ENCODE measurements at regions not wholly inside any gene's neighbourhood (a gene's known extent, or its start where the extent isn't known, plus 50 kb on each side); places are given as distances from the start of the nearest gene placed in this dataset.

- H3K9me2 ChIP-seq (replicated peaks; ENCODE audit: insufficient read depth, low read length), result no peaks in the 10 kb centered on the region
- no peak overlapping the region for H3K4me2 ChIP-seq (ENCODE audit: low read depth, low read length, poor library complexity, severe bottlenecking)
- no peaks in the 10 kb centered on the region for H3K27me3 ChIP-seq (ENCODE audit: low read length)
- H3K36me3 ChIP-seq (ENCODE audit: low read length), result no peaks in the 10 kb centered on the region
- no peak overlapping the region for H3K27ac ChIP-seq (ENCODE audit: low read depth, low read length)
- H3K9me3 ChIP-seq (ENCODE audit: insufficient read depth, low read length), result no peaks in the 10 kb centered on the region
- H3K79me2 ChIP-seq (ENCODE audit: insufficient read depth, low read length), result no peaks in the 10 kb centered on the region
- no peak overlapping the region for H3K4me3 ChIP-seq (ENCODE audit: insufficient read depth, low read length, poor library complexity, severe bottlenecking)
- H2AFZ ChIP-seq (ENCODE audit: low read depth, low read length, severe bottlenecking), result no peak overlapping the region
- H3F3A ChIP-seq (ENCODE audit: insufficient read depth), result no peaks in the 10 kb centered on the region
- no peak overlapping the region for H3K9ac ChIP-seq (ENCODE audit: low read length)
- no peaks in the 10 kb centered on the region for H4K20me1 ChIP-seq (ENCODE audit: low read depth, low read length)
- no peak for TF ChIP-seq EZH2phosphoT487 (conservative IDR thresholded peaks at IDR 0.05; ENCODE audit: low read length)
- TF ChIP-seq, protein P1, sequence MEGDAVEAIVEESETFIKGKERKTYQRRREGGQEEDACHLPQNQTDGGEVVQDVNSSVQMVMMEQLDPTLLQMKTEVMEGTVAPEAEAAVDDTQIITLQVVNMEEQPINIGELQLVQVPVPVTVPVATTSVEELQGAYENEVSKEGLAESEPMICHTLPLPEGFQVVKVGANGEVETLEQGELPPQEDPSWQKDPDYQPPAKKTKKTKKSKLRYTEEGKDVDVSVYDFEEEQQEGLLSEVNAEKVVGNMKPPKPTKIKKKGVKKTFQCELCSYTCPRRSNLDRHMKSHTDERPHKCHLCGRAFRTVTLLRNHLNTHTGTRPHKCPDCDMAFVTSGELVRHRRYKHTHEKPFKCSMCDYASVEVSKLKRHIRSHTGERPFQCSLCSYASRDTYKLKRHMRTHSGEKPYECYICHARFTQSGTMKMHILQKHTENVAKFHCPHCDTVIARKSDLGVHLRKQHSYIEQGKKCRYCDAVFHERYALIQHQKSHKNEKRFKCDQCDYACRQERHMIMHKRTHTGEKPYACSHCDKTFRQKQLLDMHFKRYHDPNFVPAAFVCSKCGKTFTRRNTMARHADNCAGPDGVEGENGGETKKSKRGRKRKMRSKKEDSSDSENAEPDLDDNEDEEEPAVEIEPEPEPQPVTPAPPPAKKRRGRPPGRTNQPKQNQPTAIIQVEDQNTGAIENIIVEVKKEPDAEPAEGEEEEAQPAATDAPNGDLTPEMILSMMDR (IDR thresholded peaks at IDR 0.05; ENCODE audit: insufficient read depth, low read length, poor library complexity, severe bottlenecking), result no peak
Measured at GRCh38 chr12:98022961-98023360, 492.4 kb upstream of the TMPO start.

DNA sequence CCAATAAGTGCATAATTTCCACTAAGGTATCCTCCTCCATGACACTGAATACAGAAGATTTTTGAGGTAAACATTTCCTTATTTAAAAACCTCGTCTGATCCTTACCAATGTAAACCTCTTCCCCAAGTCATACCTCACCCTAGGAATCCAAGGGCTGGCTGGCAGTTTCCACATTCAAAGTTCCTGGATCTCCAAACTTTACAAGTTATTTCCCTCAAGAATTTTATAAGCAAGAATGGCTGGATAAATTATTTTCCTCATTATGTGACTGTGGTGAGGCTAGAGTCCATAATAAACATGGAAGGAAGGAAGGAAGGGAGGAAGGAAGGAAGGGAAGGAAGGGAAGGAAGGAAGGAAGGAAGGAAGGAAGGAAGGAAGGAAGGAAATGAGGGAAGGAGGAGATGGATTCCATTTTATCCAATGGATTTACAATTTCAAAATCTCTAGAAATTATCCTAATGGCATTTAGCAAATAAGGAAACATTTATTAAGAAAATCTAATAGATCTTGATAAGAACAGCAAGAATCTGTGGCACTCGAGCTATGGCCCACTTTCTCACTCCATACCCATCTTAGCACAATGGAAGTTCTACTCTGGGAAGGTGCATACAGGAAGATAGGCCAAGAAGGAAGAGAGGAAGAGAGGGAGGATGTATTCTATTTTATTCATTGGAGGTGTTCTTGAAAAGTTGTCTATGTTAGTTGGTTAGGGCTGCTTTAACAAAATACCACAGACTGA is 477.8 kb upstream of the TMPO start:
- H3K4me3 ChIP-seq (ENCODE audit: insufficient read depth, low read length, poor library complexity, severe bottlenecking), result no peak overlapping the region
- H3K9ac ChIP-seq (ENCODE audit: low read length), result no peak overlapping the region
- no peaks in the 10 kb centered on the region for H3K79me2 ChIP-seq (ENCODE audit: insufficient read depth, low read length)
- H3K36me3 ChIP-seq (ENCODE audit: low read length), result no peaks in the 10 kb centered on the region
- H3F3A ChIP-seq (ENCODE audit: insufficient read depth), result no peaks in the 10 kb centered on the region
- no peak overlapping the region for H3K4me2 ChIP-seq (ENCODE audit: low read depth, low read length, poor library complexity, severe bottlenecking)
- no peak for TF ChIP-seq EZH2phosphoT487 (conservative IDR thresholded peaks at IDR 0.05; ENCODE audit: low read length)
- TF ChIP-seq, protein P1 (IDR thresholded peaks at IDR 0.05; ENCODE audit: insufficient read depth, low read length, poor library complexity, severe bottlenecking), result no peak
- no peak overlapping the region for H3K27ac ChIP-seq (ENCODE audit: low read depth, low read length)
- H2AFZ ChIP-seq (ENCODE audit: low read depth, low read length, severe bottlenecking), result no peak overlapping the region
- H4K20me1 ChIP-seq (ENCODE audit: low read depth, low read length), result no peaks in the 10 kb centered on the region
- H3K9me3 ChIP-seq (ENCODE audit: insufficient read depth, low read length), result no peaks in the 10 kb centered on the region
- no peaks in the 10 kb centered on the region for H3K27me3 ChIP-seq (ENCODE audit: low read length)
- no peaks in the 10 kb centered on the region for H3K9me2 ChIP-seq (replicated peaks; ENCODE audit: insufficient read depth, low read length)

DNA sequence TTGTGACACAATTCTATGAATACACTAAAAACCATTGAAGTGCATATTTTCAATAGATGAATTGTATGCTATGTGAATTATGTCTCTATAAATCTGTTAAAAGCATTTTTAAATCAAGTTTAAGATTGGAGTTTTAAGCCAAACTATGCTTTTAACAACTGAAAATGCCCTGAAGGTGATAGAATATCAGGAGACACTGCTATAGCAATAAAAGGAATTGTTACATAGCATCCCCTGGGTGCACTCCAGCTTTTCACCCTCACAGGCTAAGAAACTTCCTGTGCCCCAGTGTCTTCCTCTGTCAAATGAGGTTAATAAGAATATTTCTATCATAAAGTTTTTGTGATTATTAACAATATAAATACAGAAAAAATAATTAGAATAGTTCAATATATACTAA is 472.7 kb upstream of the TMPO start:
- no peak overlapping the region for H3K4me3 ChIP-seq (ENCODE audit: insufficient read depth, low read length, poor library complexity, severe bottlenecking)
- H2AFZ ChIP-seq (ENCODE audit: low read depth, low read length, severe bottlenecking), result no peak overlapping the region

More for the DNA sequence above, 472.7 kb upstream of the TMPO start:
- no peaks in the 10 kb centered on the region for H3K79me2 ChIP-seq (ENCODE audit: insufficient read depth, low read length)
- no peaks in the 10 kb centered on the region for H3K36me3 ChIP-seq (ENCODE audit: low read length)
- no peak overlapping the region for H3K9ac ChIP-seq (ENCODE audit: low read length)
- no peaks in the 10 kb centered on the region for H3K9me3 ChIP-seq (ENCODE audit: insufficient read depth, low read length)
- TF ChIP-seq, protein P1 (IDR thresholded peaks at IDR 0.05; ENCODE audit: insufficient read depth, low read length, poor library complexity, severe bottlenecking), result no peak
- TF ChIP-seq EZH2phosphoT487 (conservative IDR thresholded peaks at IDR 0.05; ENCODE audit: low read length), result no peak
- H3K27ac ChIP-seq (ENCODE audit: low read depth, low read length), result no peak overlapping the region
- H3F3A ChIP-seq (ENCODE audit: insufficient read depth), result no peaks in the 10 kb centered on the region
- no peak overlapping the region for H3K4me2 ChIP-seq (ENCODE audit: low read depth, low read length, poor library complexity, severe bottlenecking)
- no peaks in the 10 kb centered on the region for H3K9me2 ChIP-seq (replicated peaks; ENCODE audit: insufficient read depth, low read length)
- H4K20me1 ChIP-seq (ENCODE audit: low read depth, low read length), result no peaks in the 10 kb centered on the region
- H3K27me3 ChIP-seq (ENCODE audit: low read length), result no peaks in the 10 kb centered on the region
